ENCODE measurements at regions not wholly inside any gene's neighbourhood (a gene's known extent, or its start where the extent isn't known, plus 50 kb on each side); places are given as distances from the start of the nearest gene placed in this dataset.

- in situ Hi-C loops (cut with MboI; ENCODE audit: low pct_unique_long_range_greater_than_20kb, low sequenced_read_pairs, unreplicated experiment) = no loop called here
- no peak for DNase-seq (ENCODE audit: low spot score)
- no peak for TF ChIP-seq CTCF (IDR thresholded peaks at IDR 0.05; ENCODE audit: extremely low read depth, insufficient read depth, missing control alignments)
Measured at GRCh38 chr20:56060486-56060885, 55.2 kb upstream of the CBLN4 start.

GRCh38 chr20:56069016-56069415 is 63.7 kb upstream of the CBLN4 start:
- in situ Hi-C loops (cut with MboI; ENCODE audit: low pct_unique_long_range_greater_than_20kb, low sequenced_read_pairs, unreplicated experiment) = no loop called here
- no peak for TF ChIP-seq CTCF (IDR thresholded peaks at IDR 0.05; ENCODE audit: extremely low read depth, insufficient read depth, missing control alignments)
- no peak for DNase-seq (ENCODE audit: low spot score)

- in situ Hi-C loops (cut with MboI; ENCODE audit: low pct_unique_long_range_greater_than_20kb, low sequenced_read_pairs, unreplicated experiment) = no loop called here
- no peak for TF ChIP-seq CTCF (IDR thresholded peaks at IDR 0.05; ENCODE audit: extremely low read depth, insufficient read depth, missing control alignments)
- DNase-seq (ENCODE audit: low spot score) = no peak
Measured at GRCh38 chr20:56072165-56072564, 66.8 kb upstream of the CBLN4 start.

GRCh38 chr20:56088375-56088774 is 83.1 kb upstream of the CBLN4 start:
- in situ Hi-C loops (cut with MboI; ENCODE audit: low pct_unique_long_range_greater_than_20kb, low sequenced_read_pairs, unreplicated experiment) = no loop called here
- no peak for TF ChIP-seq CTCF (IDR thresholded peaks at IDR 0.05; ENCODE audit: extremely low read depth, insufficient read depth, missing control alignments)
- no peak for DNase-seq (ENCODE audit: low spot score)

- in situ Hi-C loops (cut with MboI; ENCODE audit: low pct_unique_long_range_greater_than_20kb, low sequenced_read_pairs, unreplicated experiment) = no loop called here
- no peak for DNase-seq (ENCODE audit: low spot score)
- TF ChIP-seq CTCF (IDR thresholded peaks at IDR 0.05; ENCODE audit: extremely low read depth, insufficient read depth, missing control alignments) = no peak
Measured at GRCh38 chr20:56091628-56092234, 86.4 kb upstream of the CBLN4 start.

- in situ Hi-C loops (cut with MboI; ENCODE audit: low pct_unique_long_range_greater_than_20kb, low sequenced_read_pairs, unreplicated experiment) = no loop called here
- DNase-seq (ENCODE audit: low spot score) = no peak
- TF ChIP-seq CTCF (IDR thresholded peaks at IDR 0.05; ENCODE audit: extremely low read depth, insufficient read depth, missing control alignments) = no peak
Measured at GRCh38 chr20:56094228-56094627, 88.9 kb upstream of the CBLN4 start.

Measured in GM13977 (cell line).